ENCODE measurements at regions not wholly inside any gene's neighbourhood (a gene's known extent, or its start where the extent isn't known, plus 50 kb on each side); places are given as distances from the start of the nearest gene placed in this dataset.
"Not testable (repeated sequence)": the region's sequence is repeated elsewhere in the genome, so short reads cannot be mapped to it uniquely, and the experiment has no call there.

DNA sequence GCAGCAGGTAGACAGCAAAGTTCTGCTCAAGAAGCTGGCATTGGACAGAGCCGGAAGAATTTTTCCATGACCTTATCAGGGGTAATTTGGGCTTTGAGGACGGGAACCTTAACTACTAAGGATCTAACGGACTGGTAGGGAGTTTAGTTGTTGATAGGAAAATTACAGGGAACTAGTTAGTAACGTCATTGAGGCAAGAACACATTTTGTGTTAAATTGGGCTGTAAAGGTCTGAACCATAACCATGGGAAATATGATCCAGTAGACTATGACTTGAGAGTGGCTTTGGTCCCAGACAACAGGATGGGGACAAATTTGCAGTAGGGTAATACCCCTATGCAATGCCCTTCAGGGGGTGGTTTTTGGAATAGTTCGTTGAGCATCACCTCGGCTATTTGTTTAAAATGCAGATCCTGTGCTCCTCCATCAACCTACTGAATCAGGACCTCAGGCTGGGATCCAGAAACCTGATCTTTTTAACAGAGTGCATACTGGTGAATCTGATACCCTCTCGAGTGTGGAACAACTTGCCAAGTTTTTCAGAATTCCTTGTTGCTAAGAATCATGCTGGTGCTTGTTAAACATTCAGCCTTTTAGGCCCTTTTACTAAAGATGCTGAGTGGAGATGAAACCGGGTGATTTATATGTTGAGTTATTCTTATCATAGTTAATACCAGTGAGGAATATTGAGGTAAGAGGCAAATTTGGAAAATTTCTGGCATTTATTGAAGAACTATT is 255.1 kb downstream of the MAP2K6 start:
- no peak overlapping the region for H3K4me3 ChIP-seq (ENCODE audit: low read length in 3 of 3)
- no peak overlapping the region for H3K9ac ChIP-seq (ENCODE audit: low read depth in 1 of 3, low read length in 3 of 3)
- no peak overlapping the region for H3K27ac ChIP-seq (ENCODE audit: low read depth, low read length)
- no peaks in the 10 kb centered on the region for H3K36me3 ChIP-seq (ENCODE audit: control insufficient read depth in 3 of 3, insufficient read depth in 3 of 3, low read length in 3 of 3)
- H3K4me1 ChIP-seq (ENCODE audit: control insufficient read depth in 3 of 3, insufficient read depth in 3 of 3, low read length in 3 of 3): peaks cover 0 to 6% (median 3%) of the 10 kb centered on the region in 3 donors
- no peaks in the 10 kb centered on the region for H3K9me3 ChIP-seq (ENCODE audit: control insufficient read depth in 3 of 3, low read length in 3 of 3)
- no peaks in the 10 kb centered on the region for H3K27me3 ChIP-seq (ENCODE audit: control insufficient read depth in 3 of 3, insufficient read depth in 3 of 3, low read length in 3 of 3)

DNA sequence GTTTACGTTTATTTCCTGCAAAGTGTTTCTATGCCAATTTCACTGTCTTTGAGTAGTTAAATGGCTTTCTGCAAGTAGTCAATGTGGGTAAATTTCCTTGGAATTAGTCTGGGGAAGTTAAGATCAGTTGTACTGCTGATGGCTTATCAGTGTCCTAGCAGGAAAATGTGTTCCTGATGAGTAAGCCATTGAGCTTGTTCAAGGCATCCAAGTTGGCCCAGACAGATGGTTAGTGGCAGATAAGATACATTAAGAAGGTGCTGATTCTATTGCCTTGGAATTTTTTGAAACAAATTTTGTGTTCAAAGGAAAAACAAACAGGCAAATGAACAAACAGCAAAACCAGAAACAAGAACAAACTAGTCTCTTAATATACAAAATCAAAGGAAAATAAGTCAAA is 258.4 kb downstream of the MAP2K6 start:
- peaks cover 0 to 6% (median 3%) of the 10 kb centered on the region in 3 donors for H3K4me1 ChIP-seq (ENCODE audit: control insufficient read depth in 3 of 3, insufficient read depth in 3 of 3, low read length in 3 of 3)
- H3K27me3 ChIP-seq (ENCODE audit: control insufficient read depth in 3 of 3, insufficient read depth in 3 of 3, low read length in 3 of 3): no peaks in the 10 kb centered on the region
- H3K9ac ChIP-seq (ENCODE audit: low read depth in 1 of 3, low read length in 3 of 3): no peak overlapping the region
- H3K27ac ChIP-seq (ENCODE audit: low read depth, low read length): no peak overlapping the region
- no peaks in the 10 kb centered on the region for H3K36me3 ChIP-seq (ENCODE audit: control insufficient read depth in 3 of 3, insufficient read depth in 3 of 3, low read length in 3 of 3)
- H3K9me3 ChIP-seq (ENCODE audit: control insufficient read depth in 3 of 3, low read length in 3 of 3): no peaks in the 10 kb centered on the region
- no peak overlapping the region for H3K4me3 ChIP-seq (ENCODE audit: low read length in 3 of 3)

DNA sequence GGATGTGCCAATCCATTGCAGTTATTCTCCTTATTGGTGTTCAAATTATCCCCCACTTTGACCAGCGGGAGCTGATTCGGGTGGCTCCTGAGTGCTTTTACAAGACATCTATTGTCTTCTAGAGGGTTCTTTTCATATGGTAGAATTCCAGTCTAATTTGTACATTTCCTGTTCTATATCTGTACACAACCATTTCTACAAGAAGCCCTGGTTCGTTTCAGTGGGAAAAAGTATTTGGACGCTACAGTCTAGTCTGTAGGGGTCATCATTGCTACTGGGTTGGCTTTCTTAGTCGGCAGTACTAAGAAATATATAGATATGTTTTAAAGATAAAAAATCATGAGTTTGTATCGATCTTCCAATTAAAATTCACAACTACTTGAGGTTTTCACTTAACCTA is 262.6 kb downstream of the MAP2K6 start:
- H3K4me3 ChIP-seq (ENCODE audit: low read length in 3 of 3): no peak overlapping the region
- H3K36me3 ChIP-seq (ENCODE audit: control insufficient read depth in 3 of 3, insufficient read depth in 3 of 3, low read length in 3 of 3): no peaks in the 10 kb centered on the region
- H3K27ac ChIP-seq (ENCODE audit: low read depth, low read length): no peak overlapping the region
- no peaks in the 10 kb centered on the region for H3K4me1 ChIP-seq (ENCODE audit: control insufficient read depth in 3 of 3, insufficient read depth in 3 of 3, low read length in 3 of 3)
- H3K9me3 ChIP-seq (ENCODE audit: control insufficient read depth in 3 of 3, low read length in 3 of 3): no peaks in the 10 kb centered on the region
- no peak overlapping the region for H3K9ac ChIP-seq (ENCODE audit: low read depth in 1 of 3, low read length in 3 of 3)
- no peaks in the 10 kb centered on the region for H3K27me3 ChIP-seq (ENCODE audit: control insufficient read depth in 3 of 3, insufficient read depth in 3 of 3, low read length in 3 of 3)

DNA sequence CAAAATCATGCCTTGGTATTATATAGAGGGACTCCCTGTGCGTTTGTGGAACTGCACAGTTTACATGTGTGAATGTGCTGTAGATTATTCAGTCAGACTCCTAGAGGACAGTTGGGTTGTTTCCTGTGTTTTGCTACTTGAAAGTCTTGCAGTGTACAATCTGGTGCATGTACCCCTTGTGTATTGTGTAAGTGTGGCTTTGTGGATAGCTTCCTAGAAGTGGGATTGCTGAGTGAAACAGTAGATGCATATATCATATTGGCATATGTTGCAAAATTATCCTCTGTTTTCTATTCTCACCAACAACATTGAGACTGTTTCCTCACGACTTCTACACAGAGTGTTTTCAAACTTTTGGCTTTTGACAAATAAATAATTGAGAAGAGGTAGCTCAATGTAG is 263.7 kb downstream of the MAP2K6 start:
- Histone ChIP-seq H3K27ac (ENCODE audit: low read depth, low read length) (no peak overlapping the region), H3K4me3 (ENCODE audit: low read length in 3 of 3) (no peak overlapping the region), H3K36me3 (ENCODE audit: control insufficient read depth in 3 of 3, insufficient read depth in 3 of 3, low read length in 3 of 3) (no peaks in the 10 kb centered on the region), H3K27me3 (ENCODE audit: control insufficient read depth in 3 of 3, insufficient read depth in 3 of 3, low read length in 3 of 3) (no peaks in the 10 kb centered on the region), H3K9me3 (ENCODE audit: control insufficient read depth in 3 of 3, low read length in 3 of 3) (no peaks in the 10 kb centered on the region), H3K4me1 (ENCODE audit: control insufficient read depth in 3 of 3, insufficient read depth in 3 of 3, low read length in 3 of 3) (no peaks in the 10 kb centered on the region), H3K9ac (ENCODE audit: low read depth in 1 of 3, low read length in 3 of 3) (no peak overlapping the region)

DNA sequence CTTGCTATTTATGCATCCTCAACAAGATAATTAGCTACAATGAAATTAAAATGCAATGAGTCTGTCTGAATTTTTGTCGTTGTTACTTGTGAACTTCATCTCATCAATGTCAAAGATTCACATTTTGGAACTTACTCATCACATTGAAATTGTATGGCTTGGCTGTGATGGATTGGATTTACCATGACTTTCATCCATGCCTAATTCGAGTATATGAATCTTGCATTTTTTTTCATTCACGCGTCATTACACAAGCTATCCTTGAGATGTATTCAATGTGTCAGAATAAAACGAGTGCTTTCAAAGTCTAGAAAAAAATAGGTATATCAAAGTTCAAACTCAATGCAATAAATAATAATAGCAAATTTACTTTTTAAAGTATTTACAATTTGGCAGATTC is 265.3 kb downstream of the MAP2K6 start:
- no peaks in the 10 kb centered on the region for H3K4me1 ChIP-seq (ENCODE audit: control insufficient read depth in 3 of 3, insufficient read depth in 3 of 3, low read length in 3 of 3)
- no peaks in the 10 kb centered on the region for H3K9me3 ChIP-seq (ENCODE audit: control insufficient read depth in 3 of 3, low read length in 3 of 3)
- no peaks in the 10 kb centered on the region for H3K27me3 ChIP-seq (ENCODE audit: control insufficient read depth in 3 of 3, insufficient read depth in 3 of 3, low read length in 3 of 3)
- no peaks in the 10 kb centered on the region for H3K36me3 ChIP-seq (ENCODE audit: control insufficient read depth in 3 of 3, insufficient read depth in 3 of 3, low read length in 3 of 3)
- H3K9ac ChIP-seq (ENCODE audit: low read depth in 1 of 3, low read length in 3 of 3): no peak overlapping the region
- H3K4me3 ChIP-seq (ENCODE audit: low read length in 3 of 3): no peak overlapping the region
- H3K27ac ChIP-seq (ENCODE audit: low read depth, low read length): no peak overlapping the region

DNA sequence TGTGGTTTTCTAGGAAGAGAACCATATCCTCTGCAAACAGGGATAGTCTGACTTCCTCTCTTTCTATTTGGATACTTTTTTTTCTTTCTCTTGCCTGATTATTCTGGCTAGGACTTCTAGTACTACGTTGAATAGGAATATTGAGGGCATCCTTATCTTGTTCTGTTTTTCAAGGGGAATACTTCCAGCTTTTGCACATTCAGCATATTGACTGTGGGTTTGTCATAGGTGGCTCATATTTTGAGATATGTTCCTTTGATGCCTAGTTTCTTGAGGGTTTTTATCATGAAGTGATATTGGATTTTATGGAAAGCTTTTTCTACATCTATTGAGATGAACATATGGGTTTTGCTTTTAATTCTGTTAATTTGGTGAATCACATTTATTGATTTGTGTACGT is 269.8 kb downstream of the MAP2K6 start:
- Histone ChIP-seq H3K9ac (ENCODE audit: low read depth in 1 of 3, low read length in 3 of 3) (no peak overlapping the region), H3K27ac (ENCODE audit: low read depth, low read length) (no peak overlapping the region), H3K27me3 (ENCODE audit: control insufficient read depth in 3 of 3, insufficient read depth in 3 of 3, low read length in 3 of 3) (no peaks in the 10 kb centered on the region), H3K9me3 (ENCODE audit: control insufficient read depth in 3 of 3, low read length in 3 of 3) (peaks cover 0 to 4% (median 0%) of the 10 kb centered on the region in 3 donors), H3K4me3 (ENCODE audit: low read length in 3 of 3) (no peak overlapping the region), H3K4me1 (ENCODE audit: control insufficient read depth in 3 of 3, insufficient read depth in 3 of 3, low read length in 3 of 3) (no peaks in the 10 kb centered on the region), H3K36me3 (ENCODE audit: control insufficient read depth in 3 of 3, insufficient read depth in 3 of 3, low read length in 3 of 3) (no peaks in the 10 kb centered on the region)

DNA sequence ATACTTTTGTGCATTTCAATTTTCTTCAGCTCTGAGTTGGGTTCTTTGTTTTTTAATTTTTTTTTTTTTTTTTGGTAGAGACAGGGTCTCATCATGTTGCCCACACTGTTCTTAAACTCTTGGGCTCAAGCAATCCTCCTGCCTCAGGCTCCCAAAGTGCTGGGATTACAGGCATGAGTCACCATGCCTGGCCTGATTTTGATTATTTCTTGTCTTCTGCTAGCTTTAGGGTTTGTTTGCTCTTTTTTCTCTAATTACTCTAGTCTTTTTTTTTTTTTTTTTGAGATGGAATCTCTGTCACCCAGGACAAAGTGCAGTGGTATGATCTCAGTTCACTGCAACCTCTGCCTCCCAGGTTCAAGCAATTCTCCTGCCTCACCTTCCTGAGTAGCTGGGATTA is 270.7 kb downstream of the MAP2K6 start:
- not testable (repeated sequence) for H3K9me3 ChIP-seq (ENCODE audit: control insufficient read depth in 3 of 3, low read length in 3 of 3); H3K4me1 ChIP-seq (ENCODE audit: control insufficient read depth in 3 of 3, insufficient read depth in 3 of 3, low read length in 3 of 3); H3K9ac ChIP-seq (ENCODE audit: low read depth in 1 of 3, low read length in 3 of 3); H3K27me3 ChIP-seq (ENCODE audit: control insufficient read depth in 3 of 3, insufficient read depth in 3 of 3, low read length in 3 of 3); H3K4me3 ChIP-seq (ENCODE audit: low read length in 3 of 3); H3K27ac ChIP-seq (ENCODE audit: low read depth, low read length); H3K36me3 ChIP-seq (ENCODE audit: control insufficient read depth in 3 of 3, insufficient read depth in 3 of 3, low read length in 3 of 3)

DNA sequence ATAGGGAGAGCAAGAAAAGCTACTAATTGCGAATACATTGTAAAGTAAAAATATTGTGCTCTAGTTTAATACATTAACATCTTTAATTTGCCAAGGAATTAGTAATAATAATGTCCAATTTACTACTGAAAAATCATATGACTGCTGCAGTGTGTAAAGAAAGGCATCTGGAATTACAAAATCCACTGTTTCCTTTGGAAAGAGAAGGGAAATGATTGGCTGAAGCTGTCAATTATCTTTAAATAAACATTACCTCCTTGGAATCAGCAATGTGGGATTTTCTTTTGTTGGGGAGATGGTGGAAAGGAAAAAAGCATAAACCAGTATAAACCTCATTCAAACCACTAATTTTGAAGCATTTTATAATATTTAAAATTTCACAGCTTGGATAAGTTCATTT is 276.0 kb downstream of the MAP2K6 start:
- no peak overlapping the region for H3K4me3 ChIP-seq (ENCODE audit: low read length in 3 of 3)
- no peak overlapping the region for H3K9ac ChIP-seq (ENCODE audit: low read depth in 1 of 3, low read length in 3 of 3)
- H3K27ac ChIP-seq (ENCODE audit: low read depth, low read length): no peak overlapping the region

DNA sequence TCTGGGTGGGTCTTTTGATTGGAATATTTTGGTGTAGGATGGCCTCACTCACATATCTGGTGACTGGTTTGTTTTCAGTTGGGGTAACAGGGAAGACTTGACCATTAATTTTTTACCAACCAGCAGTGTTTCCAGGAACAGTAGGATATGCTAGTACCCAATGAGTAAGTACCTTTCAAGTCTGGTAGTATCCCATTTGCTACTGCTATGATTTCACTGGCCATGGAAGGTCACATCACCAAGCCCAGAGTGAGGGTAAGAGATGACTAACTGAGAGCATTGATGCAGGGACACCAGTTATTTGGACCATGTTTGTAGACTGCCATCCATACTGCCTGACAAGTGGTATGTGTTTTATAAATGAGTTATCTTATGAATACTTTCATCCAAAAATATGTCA is 277.7 kb downstream of the MAP2K6 start:
- H3K4me1 ChIP-seq (ENCODE audit: control insufficient read depth in 3 of 3, insufficient read depth in 3 of 3, low read length in 3 of 3): peaks cover 0 to 5% (median 3%) of the 10 kb centered on the region in 3 donors
- H3K9ac ChIP-seq (ENCODE audit: low read depth in 1 of 3, low read length in 3 of 3): no peak overlapping the region
- H3K27me3 ChIP-seq (ENCODE audit: control insufficient read depth in 3 of 3, insufficient read depth in 3 of 3, low read length in 3 of 3): no peaks in the 10 kb centered on the region
- H3K4me3 ChIP-seq (ENCODE audit: low read length in 3 of 3): no peak overlapping the region
- no peaks in the 10 kb centered on the region for H3K36me3 ChIP-seq (ENCODE audit: control insufficient read depth in 3 of 3, insufficient read depth in 3 of 3, low read length in 3 of 3)
- no peaks in the 10 kb centered on the region for H3K9me3 ChIP-seq (ENCODE audit: control insufficient read depth in 3 of 3, low read length in 3 of 3)
- H3K27ac ChIP-seq (ENCODE audit: low read depth, low read length): no peak overlapping the region

More for the DNA sequence above, 276.0 kb downstream of the MAP2K6 start:
- no peaks in the 10 kb centered on the region for H3K27me3 ChIP-seq (ENCODE audit: control insufficient read depth in 3 of 3, insufficient read depth in 3 of 3, low read length in 3 of 3)
- no peaks in the 10 kb centered on the region for H3K36me3 ChIP-seq (ENCODE audit: control insufficient read depth in 3 of 3, insufficient read depth in 3 of 3, low read length in 3 of 3)
- H3K4me1 ChIP-seq (ENCODE audit: control insufficient read depth in 3 of 3, insufficient read depth in 3 of 3, low read length in 3 of 3): no peaks in the 10 kb centered on the region
- peaks cover 0 to 4% (median 0%) of the 10 kb centered on the region in 3 donors for H3K9me3 ChIP-seq (ENCODE audit: control insufficient read depth in 3 of 3, low read length in 3 of 3)

DNA sequence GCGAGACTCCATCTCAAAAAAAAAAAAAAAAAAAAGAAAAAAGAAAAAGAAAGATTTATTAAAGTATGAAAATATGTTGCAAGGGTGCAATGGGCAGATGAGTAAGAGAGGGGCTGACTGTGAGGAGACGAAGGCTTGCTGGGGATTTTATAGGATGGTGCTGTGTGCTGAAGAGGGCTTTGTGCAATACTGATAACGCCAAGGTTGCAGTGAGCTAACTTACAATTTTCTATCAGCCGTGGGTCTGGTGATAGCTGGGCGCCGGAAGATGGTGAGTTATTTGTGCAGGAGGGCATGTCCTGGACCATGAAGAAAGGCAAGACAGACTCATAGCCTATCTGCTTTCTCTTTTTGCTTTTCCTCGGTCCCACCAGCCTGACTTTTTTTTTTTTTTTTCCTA is 281.1 kb downstream of the MAP2K6 start:
- no peaks in the 10 kb centered on the region for H3K9me3 ChIP-seq (ENCODE audit: control insufficient read depth in 3 of 3, low read length in 3 of 3)
- H3K4me1 ChIP-seq (ENCODE audit: control insufficient read depth in 3 of 3, insufficient read depth in 3 of 3, low read length in 3 of 3): peaks cover 0 to 5% (median 3%) of the 10 kb centered on the region in 3 donors
- no peak overlapping the region for H3K4me3 ChIP-seq (ENCODE audit: low read length in 3 of 3)
- no peak overlapping the region for H3K9ac ChIP-seq (ENCODE audit: low read depth in 1 of 3, low read length in 3 of 3)
- no peaks in the 10 kb centered on the region for H3K27me3 ChIP-seq (ENCODE audit: control insufficient read depth in 3 of 3, insufficient read depth in 3 of 3, low read length in 3 of 3)
- no peaks in the 10 kb centered on the region for H3K36me3 ChIP-seq (ENCODE audit: control insufficient read depth in 3 of 3, insufficient read depth in 3 of 3, low read length in 3 of 3)
- H3K27ac ChIP-seq (ENCODE audit: low read depth, low read length): no peak overlapping the region

Data from skeletal muscle tissue (tissue), 3 donors.